Kidney tubule cell (primary cell): ENCODE measurements at regions not wholly inside any gene's neighbourhood (a gene's known extent, or its start where the extent isn't known, plus 50 kb on each side); places are given as distances from the start of the nearest gene placed in this dataset.
A peak's percentile ranks its signal among the peaks of the same experiment; 100 is the strongest.
"Not testable (repeated sequence)": the region's sequence is repeated elsewhere in the genome, so short reads cannot be mapped to it uniquely, and the experiment has no call there.

ENCODE experiments used
- DNase-seq: peaks from one replicate; pipeline ENCODE4 v3.0.0-alpha.2; 2018; ENCODE audit warnings: low spot score

DNA sequence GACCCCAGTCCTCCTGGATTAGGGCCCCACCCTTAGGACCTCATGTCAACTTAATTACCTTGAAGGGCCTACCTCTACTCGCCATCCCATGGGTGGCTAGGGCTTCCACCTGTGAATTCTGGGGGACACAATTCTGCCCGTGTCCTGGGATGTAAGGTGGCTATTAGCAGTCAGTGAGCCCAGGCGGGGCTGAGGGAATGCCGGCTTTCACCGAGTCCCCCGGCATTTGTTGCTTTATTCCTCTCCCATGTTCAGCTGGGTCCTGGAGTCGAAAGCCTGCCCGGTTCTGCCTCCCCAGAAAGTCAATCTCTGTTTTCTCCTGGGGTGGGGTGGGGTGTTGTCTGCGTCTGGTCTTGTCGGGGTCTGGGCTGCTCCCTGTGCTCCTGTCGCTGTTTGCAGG, 125.6 kb downstream of the GLRX3 start:
- DNase-seq: no peak

DNA sequence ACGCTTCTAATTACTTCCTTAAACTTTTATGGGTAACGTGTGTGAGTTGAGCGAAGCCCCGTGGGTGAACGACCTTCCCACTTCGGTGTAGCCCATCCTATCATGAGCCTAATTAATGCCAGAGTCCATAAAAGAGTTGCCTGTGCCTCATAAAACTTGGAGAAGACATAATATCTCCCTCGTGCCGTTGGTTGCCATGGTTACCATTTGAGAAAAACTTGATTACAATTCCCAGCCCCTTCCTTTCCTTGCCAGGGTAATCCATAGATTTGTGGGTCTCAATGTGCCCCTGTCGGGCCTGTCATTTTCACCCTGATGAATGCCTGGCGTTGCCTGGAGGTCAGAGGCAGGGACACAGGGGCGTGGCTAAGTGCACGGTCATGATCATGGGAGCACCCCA, 127.1 kb downstream of the GLRX3 start:
- no peak for DNase-seq

DNA sequence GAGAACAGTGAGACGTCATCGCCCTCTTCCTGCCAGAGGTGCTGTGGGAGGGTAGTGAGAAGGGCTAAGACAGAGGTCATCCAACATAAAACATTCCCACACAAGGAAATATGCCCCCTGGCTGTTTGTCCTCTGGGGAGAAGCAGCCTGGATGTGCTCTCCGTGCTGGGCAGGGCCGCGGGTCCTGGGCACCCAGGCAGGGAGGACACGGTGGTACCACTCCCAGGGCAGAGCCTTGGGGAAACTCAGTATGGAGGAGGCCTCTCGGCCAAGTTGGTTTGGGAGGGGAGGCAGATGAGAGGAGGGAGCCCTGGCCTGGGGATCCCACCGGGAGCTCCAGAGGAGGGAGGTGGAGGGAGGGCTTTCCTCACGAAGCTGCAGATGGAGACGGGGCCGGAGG, 129.4 kb downstream of the GLRX3 start:
- DNase-seq: no peak

DNA sequence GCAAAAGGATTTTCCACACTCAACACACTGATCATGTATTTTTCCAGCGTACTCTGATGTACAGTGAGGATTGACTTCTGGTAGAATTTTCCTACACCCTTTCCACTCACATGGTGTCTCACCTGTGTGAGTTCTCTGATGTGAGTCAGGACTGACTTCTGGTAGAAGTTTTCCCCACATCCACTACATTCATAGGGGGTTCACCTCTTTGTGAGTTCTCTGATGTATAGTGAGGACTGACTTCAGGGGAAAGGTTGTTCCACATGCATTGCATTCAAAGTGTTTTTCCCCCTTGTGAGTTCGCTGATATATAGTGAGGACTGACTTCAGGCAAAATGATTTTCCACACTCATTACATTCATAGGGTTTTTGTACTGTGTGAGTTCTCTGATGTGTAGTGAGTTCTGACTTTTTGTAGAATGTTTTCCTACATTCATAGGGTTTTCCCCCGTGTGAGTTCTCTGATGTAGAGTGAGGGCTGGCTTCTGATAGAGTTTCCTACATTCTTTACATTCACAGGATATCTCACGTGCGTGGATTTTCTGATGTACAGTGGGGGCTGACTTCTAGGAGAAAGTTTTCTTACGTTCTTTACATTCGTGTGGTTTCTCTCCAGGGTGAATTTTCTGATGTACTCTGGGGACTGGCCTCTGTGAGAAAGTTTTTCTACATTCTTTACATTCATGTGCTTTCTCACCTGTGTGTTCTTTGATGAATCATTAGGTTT, 146.5 kb downstream of the GLRX3 start:
- no peak for DNase-seq

DNA sequence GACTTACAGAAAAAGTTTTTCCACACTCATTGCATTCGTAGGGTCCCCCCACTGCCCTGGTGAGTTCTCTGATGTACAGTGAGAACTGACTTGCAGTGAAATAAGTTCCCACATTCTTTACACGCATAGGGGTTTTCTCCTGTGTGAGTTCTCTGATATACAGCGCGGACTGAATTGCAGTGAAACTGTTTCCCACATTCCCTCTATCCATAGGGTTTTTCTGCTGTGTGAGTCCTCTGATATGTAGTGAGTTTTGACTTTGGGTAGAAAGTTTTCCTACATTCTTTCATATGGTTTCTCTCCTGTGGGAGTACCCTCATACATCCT, 147.0 kb downstream of the GLRX3 start:
- no peak for DNase-seq

DNA sequence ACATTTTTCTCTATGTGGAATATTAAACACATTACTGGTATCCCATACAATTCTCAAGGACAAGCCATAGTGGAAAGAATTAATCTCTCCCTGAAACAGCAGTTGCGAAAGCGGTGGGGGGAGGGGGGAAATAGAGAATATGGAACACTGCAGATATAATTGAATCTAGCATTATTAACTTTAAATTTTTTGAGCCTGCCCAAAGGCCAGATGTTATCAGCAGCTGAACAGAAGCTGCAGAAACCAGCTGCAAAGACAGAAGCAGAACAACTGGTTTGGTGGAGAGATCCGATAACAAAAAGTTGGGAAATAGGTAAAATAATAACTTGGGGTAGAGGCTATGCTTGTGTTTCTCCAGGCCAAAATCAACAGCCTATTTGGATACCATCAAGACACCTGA, 159.6 kb downstream of the GLRX3 start:
- DNase-seq: not testable (repeated sequence)

DNA sequence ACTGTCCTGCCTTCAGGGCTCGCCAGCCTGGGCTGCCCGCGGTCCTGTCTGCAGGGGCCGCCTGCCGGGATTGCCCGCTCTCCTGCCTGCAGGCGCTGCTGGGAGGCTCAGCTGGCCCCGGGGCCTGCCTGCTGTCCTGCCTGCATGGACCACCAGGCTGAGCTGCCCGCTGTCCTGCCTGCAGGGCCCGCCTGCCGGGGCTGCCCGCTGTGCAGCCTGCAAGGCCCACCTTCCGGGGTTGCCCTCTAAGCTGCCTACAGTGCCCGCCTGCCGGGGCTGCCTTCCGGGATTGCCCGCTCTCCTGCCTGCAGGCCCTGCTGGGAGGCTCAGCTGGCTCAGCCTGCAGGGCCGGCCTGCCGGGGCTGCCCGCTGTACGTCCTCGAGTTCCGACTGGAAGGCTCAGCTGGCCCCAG, 164.4 kb downstream of the GLRX3 start:
- DNase-seq: peak; percentile 40

DNA sequence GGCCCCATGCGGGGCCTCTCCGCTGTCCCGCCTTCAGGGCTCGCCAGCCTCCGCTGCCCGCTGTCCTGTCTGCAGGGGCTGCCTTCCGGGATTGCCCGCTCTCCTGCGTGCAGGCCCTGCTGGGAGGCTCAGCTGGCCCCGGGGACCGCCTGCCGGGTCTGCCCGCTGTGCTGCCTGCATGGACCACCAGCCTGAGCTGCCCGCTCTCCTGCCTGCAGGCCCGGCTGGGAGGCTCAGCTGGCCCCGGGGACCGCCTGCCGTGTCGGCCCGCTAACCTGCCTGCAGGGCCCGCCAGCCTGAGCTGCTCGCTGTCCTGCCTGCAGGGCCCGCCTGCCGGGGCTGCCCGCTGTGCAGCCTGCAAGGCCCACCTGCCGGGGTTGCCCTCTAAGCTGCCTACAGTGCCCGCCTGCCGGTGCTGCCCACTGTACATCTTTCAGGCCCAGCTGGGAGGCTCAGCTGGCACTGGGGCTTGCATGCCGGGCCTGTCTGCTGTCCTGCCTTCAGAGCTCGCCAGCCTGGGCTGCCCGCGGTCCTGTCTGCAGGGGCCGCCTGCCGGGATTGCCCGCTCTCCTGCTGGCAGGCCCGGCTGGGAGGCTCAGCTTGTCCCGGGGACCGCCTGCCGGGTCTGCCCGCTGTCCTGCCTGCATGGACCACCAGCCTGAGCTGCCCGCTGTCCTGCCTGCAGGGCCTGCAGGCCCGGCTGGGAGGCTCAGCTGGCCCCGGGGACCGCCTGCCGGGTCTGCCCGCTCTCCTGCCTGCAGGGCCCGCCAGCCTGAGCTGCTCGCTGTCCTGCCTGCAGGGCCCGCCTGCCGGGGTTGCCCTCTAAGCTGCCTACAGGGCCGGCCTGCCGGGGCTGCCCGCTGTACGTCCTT, 165.1 kb downstream of the GLRX3 start:
- peak; percentile 69 for DNase-seq

DNA sequence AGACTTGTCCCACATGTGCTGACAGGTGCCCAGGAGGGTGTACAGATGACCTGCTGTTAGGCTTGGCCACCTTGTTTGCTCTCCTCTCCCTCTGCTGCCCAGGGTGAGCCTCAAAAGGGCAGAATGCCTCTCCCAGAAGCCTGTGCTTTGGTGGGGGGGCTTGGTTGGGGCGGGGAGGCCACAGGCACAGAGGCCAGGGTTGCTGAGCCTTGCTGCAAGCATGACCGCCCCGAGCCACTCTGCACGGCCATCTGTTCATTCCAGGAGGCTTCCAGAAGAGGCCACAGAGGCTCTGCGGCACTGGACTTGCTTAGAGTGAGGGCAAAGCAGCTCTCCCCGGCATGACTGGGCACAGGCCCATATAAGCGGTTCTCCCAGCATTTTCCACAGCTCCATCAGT, 190.8 kb downstream of the GLRX3 start:
- DNase-seq: no peak

DNA sequence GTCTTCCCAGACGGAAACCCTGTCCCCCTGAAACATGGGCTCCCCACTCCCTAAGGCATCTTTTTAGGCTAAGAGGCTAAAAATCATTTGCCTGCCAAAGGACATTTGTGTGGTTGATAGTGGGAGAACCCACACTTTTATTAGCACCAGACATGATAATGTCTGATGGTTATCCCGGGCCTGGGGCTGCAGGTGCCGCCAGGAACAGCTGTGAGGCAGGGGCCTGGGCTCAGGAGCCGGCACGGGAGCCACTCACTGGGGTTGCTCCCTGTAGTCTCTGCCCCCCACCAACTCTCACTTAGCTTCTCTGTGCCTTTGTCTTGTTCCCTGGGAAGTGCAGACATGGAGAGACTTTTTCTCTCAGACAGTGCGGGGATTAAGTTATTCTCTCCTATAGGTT, 193.6 kb downstream of the GLRX3 start:
- DNase-seq: no peak

DNA sequence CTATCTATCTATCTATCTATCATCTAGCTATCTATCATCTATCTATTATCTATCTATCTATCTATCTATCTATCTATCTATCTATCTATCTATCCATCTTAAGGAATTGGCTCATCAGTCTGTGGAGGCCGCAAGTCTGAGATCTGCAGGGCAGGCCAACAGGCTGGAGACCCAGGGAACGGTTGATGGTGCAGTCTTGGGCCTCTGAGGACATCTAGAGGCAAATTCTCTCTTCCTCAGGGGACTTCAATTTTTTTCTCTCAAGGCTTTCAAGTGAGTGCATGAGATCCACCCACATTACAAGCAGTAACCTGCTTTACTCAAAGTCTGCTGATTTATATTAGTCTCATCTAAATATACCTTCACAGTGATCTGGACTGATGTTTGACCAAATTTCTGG, 197.0 kb downstream of the GLRX3 start:
- no peak for DNase-seq

DNA sequence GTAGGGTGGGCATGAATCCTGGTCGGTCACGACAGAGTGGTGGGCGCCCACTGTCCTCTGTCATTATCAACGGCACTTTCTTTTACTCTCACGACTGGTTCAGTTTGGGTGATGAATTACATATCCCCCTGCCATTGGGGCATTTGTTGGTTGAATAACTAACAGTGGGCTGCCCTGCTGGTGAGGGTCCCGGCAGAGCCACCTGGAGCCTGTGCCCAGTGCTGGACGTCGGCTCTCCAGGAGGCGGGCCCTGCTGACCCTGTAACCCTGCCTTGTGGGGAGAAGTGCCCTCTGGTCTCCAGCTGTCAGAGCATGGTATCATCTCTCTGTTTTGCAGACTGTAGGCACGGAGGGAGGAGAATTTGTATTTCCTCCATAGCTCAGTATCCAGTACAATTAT, 199.1 kb downstream of the GLRX3 start:
- DNase-seq: no peak

DNA sequence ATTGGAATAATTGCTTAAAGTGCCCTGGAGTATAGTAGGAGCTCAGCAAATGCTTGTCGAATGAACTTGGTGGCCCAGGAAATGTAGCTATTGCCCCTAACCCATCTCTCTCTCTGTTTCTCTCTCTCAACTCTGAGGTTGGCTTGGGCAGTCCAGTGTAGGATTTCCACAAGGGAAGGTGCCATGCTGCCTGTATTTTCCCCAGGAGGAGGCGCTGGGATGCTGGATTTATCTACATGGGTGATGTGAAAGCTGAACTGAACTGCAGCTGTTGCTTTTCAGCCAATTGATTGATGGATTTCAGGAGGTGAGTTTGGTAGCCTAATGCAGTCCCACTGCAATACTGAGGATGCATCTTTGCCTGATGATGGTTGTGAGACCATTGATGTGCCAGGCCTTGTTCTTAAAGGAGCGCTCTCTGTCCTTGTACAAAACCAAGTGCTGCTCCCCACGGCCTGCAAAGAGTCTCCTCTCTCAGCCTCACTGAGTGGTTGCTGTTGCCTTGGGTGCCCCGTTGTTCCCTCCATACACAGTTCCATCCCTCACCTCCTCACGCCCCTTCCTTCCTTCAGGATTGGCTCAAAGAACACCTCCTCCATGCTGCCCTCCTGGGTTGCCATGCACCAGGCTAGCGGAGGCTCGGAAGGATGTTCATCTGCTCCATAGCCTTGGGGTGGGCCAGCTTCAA, 200.6 kb downstream of the GLRX3 start:
- DNase-seq: no peak

DNA sequence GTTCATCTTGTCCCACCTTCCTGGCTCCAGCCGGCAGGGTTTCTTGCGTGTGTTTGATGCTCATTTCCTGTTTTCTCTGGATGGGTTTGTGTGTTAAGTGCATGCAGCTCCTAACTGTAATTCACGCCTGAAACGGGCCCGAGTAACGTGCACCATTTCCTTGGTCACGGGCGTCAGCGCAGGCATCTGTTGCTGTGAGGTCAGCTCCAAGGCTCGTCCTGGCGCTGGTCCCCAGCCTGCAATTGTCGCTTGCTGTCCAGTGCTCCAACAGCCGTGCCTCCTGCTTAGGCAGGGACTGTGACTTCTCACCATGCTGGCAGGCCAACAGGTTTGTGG, 201.1 kb downstream of the GLRX3 start:
- DNase-seq: no peak

DNA sequence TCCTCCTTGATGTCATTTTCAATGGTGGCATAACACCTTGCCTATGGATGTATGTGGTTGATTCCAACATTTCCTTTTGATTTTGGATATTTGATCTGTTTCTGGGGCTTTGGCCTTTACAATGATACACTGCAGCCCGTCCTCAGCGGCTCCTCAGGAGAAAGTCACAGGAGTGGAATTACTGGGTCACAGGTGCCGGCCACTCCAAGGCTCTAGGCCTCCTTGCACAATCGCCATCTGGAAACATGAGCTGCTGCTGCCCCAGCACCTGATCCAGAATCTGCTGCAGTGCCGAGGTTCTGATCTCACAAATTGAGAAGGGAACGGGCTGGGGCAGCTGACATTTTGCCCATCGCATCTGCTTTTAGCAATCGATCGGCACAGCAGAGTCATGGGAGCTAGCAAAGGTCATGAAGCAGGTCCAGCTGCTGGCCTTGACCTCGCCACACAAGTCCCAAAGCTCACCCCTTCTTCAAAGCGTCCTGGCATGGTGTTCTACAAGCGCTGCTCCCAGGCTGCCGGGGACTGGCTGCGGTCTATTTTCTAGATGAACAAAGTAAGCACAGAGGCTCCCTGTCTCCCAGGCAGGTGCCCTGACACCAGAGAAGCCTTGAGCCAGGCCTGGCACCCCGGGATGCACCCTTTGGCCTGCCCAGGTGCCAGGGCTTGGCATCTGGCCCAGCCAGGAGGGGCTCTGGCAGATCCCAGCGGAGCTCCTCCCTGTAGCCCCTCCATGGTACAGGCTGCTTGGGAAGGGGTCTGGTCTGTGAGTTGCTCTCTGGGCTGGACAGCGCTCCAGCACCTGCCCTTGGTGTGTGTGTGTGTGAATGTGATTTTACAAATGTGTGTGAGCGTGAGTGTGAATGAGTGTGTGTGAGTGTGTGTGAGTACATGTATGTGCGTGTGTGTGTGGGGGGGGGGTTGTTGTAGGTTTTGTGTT, 201.8 kb downstream of the GLRX3 start:
- DNase-seq: no peak

DNA sequence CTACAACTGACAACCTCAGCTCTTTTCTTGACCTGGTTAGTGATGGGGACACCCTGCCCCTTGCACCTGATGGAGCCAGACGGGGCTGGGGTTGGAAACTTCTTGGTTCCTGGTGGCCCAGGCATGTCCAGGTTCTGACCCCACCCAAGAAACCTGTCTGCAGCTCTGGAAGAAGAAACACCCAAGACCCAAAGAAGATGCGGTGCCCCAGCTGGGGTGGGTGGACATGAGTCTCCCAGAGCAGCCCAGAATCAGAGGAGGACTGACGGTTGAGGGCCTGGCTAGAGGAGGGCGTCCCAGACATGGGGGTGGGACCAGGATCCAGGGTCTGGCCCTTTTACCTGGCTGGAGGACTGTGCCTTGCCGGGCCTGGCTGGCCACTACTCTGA, 202.4 kb downstream of the GLRX3 start:
- no peak for DNase-seq

DNA sequence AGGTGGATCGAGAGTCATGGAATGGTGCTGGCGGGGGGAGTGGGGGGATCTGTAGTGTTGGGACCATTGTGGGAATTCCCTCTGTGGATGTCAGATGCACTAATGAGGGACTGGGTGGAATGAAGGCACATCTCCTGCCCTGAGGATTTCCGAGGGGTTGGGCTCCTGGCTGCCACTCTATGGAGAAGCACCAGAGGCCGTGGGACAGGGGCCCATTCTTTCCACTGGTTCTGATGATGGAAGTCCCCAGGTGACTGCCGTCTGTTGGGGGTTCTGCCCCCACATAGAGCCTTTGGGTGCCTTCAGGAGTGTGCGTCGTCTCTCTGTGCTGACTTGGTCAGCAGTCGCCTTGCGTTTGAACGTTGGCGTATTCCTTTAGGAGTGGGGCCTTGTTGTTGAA, 202.9 kb downstream of the GLRX3 start:
- no peak for DNase-seq

DNA sequence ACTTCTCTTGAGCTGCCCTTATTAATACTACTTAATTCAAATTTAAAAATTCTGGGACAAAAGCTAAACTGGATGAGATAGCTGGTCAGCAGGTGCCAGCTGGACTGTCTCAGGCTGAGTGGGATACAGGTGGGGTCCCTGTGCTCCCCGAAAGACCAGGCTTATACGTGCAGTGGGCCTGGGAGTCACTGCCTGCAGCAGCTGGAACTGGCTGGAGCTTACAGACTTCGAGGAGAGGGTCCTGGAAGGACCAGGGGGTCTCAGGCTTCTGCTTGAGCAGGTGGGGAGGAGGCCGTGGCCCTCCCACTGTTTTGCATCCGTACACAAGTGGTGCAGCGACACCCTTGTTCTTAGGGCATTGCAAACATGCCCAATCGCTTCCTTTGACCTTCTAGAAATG, 203.7 kb downstream of the GLRX3 start:
- no peak for DNase-seq

DNA sequence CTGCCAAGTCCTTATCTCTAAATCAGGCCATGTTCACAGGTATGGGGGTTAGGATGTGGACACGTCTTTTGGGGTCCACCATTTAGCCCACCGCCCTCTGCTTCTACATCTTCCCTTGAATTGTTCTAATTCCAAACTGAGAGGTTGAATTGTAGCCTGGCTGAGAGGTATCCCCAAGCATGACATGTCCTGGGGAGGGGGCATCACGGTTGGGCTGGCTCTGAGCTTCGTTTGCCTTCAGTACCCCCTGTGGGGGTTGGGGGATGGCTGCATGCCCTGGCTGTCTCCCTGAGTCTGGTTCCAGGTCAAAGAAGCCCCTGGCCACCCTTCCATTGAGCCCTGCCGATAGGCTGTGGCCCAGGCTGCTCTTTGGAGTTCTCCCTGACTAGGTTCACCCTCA, 204.6 kb downstream of the GLRX3 start:
- DNase-seq: no peak

DNA sequence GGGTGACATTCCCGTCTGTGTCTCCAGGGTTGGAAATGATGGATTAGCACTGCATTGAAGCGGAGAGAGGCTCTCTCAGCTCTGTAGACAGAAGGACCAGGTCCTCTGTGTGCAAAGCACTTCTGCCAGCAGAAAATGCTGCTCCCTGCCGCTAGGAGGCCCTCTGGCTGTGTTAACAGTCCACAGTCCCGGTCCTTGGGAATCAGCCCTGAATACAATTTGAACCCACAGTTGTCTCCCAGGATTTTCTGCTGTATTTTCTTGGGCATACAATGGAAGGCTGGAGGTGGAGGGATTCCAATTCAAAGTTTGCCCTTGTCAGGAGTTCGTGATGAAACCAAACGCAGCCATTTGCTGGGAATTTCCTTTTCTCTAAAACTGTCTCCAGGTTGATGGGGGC, 205.2 kb downstream of the GLRX3 start:
- DNase-seq: no peak

DNA sequence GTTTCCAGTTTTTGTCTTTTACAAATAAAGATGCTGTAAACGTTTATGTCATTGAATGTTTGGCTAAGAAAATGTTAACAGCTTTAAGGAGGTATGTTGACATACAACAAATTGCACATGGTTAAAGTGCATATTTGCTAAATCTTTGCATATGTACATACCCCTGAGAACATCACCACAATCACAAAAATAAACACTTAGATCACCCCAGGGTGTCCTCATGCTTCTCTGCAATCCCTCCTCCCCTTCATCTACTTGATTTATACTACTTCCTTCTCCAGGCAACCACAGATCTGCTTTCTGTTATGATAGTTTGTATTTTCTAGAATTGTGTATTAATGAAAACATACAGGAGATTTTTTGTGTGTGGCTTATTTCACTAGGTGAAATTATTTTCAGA, 209.5 kb downstream of the GLRX3 start:
- DNase-seq: no peak

DNA sequence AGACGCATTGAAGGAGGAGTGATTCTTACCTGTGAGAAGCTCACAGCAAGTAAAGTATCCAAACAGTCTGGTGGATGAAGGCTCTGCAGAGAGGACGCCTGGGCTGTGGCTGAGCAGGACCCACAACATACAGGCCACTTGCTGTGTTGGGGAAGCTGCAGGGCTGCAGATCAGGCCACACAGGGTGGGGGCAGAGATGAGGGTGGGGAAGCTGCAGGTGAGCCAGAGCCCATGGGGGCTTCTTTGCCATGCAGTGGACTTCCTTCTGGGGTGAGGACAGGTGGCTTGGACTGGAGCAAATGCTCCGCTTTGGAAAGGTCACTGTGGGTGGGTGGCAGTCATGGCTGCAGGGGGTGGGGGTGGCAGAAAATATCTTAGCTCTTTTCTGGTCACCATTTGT, 214.8 kb downstream of the GLRX3 start:
- DNase-seq: no peak
